WERI-Rb-1 (cell line): ENCODE measurements at regions not wholly inside any gene's neighbourhood (a gene's known extent, or its start where the extent isn't known, plus 50 kb on each side); places are given as distances from the start of the nearest gene placed in this dataset.

ENCODE experiments used
- DNase-seq: peaks from one replicate; pipeline ENCODE4 v3.0.0-alpha.2; 2020
- H3K27ac ChIP-seq: fragments of 250-450 bp; sonication (Bioruptor Pico); 2 replicates; pipeline ENCODE4 v1.5.1; 2020; ENCODE audit warnings: mild to moderate bottlenecking, moderate library complexity
- H3K27me3 ChIP-seq: fragments of 250-450 bp; sonication (Bioruptor Pico); 2 replicates; pipeline ENCODE4 v1.5.1; 2021; ENCODE audit warnings: mild to moderate bottlenecking, low read depth, moderate library complexity; ENCODE audit not compliant: insufficient read depth, severe bottlenecking
- H3K36me3 ChIP-seq: fragments of 250-450 bp; sonication (Bioruptor Pico); 2 replicates; pipeline ENCODE4 v1.5.1; 2020; ENCODE audit warnings: mild to moderate bottlenecking, moderate library complexity
- H3K4me3 ChIP-seq: 2 replicates; pipeline ENCODE4 v1.5.1; 2011; ENCODE audit warnings: low read depth, mild to moderate bottlenecking, control low read depth, low read length
- H3K9me3 ChIP-seq: fragments of 250-450 bp; sonication (Bioruptor Pico); 2 replicates; pipeline ENCODE4 v1.5.1; 2021; ENCODE audit warnings: mild to moderate bottlenecking, moderate library complexity; ENCODE audit not compliant: severe bottlenecking
- CTCF ChIP-seq: IDR thresholded peaks from 2 replicates; pipeline ENCODE4 v1.5.1; 2011; ENCODE audit warnings: low read depth, mild to moderate bottlenecking, control low read depth, inconsistent platforms, low read length

- Histone ChIP-seq H3K4me3 (no peak overlapping the region), H3K9me3 (peaks cover 4% of the 10 kb centered on the region), H3K27me3 (no peaks in the 10 kb centered on the region), H3K27ac (no peak overlapping the region), H3K36me3 (no peaks in the 10 kb centered on the region)
- TF ChIP-seq CTCF = no peak
- no peak for DNase-seq
These were observed 546.2 kb downstream of the DMRTA1 start for GRCh38 chr9:22992780-22993179.

DNA sequence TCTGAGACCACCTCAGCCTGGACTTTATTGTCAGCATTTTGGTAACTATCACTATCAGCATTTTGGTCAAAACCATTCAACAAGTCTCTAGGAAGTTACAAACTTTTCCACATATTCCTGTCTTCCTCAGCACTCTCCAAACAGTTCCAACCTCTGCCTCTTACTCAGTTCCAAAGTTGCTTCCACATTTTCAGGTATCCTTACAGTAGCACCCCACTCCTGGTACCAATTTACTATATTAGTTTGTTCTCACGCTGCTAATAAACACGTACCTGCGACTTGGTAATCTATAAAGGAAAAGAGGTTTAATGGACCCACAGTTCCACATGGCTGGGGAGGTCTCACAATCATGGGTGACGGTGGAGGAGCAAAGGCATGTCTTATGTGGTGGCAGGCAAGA is 551.3 kb downstream of the DMRTA1 start:
- Histone ChIP-seq H3K4me3 (no peak overlapping the region), H3K9me3 (peaks cover 6% of the 10 kb centered on the region), H3K27me3 (no peaks in the 10 kb centered on the region), H3K27ac (no peak overlapping the region), H3K36me3 (no peaks in the 10 kb centered on the region)
- no peak for TF ChIP-seq CTCF
- no peak for DNase-seq

DNA sequence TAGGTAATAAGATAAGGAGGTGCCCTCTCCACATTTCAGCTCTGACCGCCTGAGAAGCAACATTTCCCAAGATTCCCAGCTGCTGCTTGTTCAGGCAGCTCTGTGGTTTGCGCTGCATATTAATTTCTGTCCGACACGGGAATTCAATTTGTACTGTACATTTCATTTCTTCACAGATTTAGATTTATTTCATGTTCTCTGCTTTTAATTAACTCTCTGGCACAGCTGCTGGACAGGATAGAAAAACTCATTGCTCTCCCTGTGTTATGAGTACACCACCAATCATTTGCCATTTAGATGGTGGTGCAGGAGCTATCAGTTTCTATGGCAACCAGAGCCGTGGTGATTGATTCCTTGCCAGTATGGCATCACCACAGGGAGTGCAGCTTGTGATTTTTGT is 558.5 kb downstream of the DMRTA1 start:
- Histone ChIP-seq H3K27ac (no peak overlapping the region), H3K27me3 (no peaks in the 10 kb centered on the region), H3K36me3 (no peaks in the 10 kb centered on the region), H3K9me3 (no peaks in the 10 kb centered on the region), H3K4me3 (no peak overlapping the region)
- no peak for DNase-seq
- no peak for TF ChIP-seq CTCF

DNA sequence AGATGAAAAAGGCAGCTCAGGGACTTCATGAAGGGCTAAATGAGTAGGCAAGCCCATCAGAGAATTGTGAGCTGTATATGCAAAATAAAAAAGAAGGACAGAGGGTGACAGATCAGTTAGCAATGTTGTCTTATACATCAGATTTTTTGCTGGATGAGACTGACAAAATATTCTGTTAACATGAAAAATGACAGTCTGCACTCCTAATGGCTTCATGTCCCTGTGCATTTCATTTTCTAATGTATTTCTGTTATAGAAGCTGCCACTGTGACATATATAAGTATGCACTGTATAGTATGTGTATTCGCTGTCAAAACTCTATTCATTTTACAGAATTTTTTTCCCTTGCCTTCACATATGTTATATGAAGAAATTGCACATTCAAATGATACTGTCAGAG is 559.5 kb downstream of the DMRTA1 start:
- H3K9me3 ChIP-seq = no peaks in the 10 kb centered on the region
- H3K27ac ChIP-seq = no peak overlapping the region
- DNase-seq = no peak
- H3K4me3 ChIP-seq = no peak overlapping the region
- TF ChIP-seq CTCF = no peak
- H3K36me3 ChIP-seq = no peaks in the 10 kb centered on the region
- H3K27me3 ChIP-seq = no peaks in the 10 kb centered on the region

- Histone ChIP-seq H3K27me3 (no peaks in the 10 kb centered on the region), H3K4me3 (no peak overlapping the region), H3K36me3 (no peaks in the 10 kb centered on the region), H3K27ac (no peak overlapping the region), H3K9me3 (no peaks in the 10 kb centered on the region)
- no peak for DNase-seq
- TF ChIP-seq CTCF = no peak
These were observed 565.0 kb downstream of the DMRTA1 start for GRCh38 chr9:23011669-23012068.

DNA sequence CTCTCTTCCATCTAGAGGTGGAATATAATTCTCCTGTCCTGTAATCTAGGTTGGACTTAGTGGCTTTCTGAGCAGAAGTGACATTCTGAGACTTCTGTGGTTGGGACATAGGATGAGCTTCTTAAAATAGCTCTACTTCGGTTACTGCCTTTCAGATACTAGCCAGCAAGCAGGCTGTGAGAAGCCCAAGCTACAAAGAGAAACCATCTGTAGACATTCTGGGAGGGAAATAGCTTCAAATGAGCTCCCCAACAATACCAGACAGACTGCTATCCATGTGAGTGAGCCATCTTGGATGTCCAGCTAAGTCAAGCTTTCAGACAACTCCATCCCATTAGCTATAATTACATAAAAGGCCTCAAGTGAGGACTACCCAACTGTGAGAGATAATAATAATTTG is 568.9 kb downstream of the DMRTA1 start:
- H3K36me3 ChIP-seq = no peaks in the 10 kb centered on the region
- H3K4me3 ChIP-seq = no peak overlapping the region
- no peak overlapping the region for H3K27ac ChIP-seq
- H3K27me3 ChIP-seq = no peaks in the 10 kb centered on the region
- no peak for DNase-seq
- H3K9me3 ChIP-seq = no peaks in the 10 kb centered on the region
- TF ChIP-seq CTCF = no peak
